ENCODE measurements at regions not wholly inside any gene's neighbourhood (a gene's known extent, or its start where the extent isn't known, plus 50 kb on each side); places are given as distances from the start of the nearest gene placed in this dataset.

GRCh38 chr18:53799134-53799533, 425.3 kb downstream of the MBD2 start:
- H3K4me2 ChIP-seq (replicated peaks; ENCODE audit: low read depth, low read length, poor library complexity, severe bottlenecking) = no peak overlapping the region
- no peak overlapping the region for H3K27ac ChIP-seq (ENCODE audit: low read length in 2 of 2)
- H3K4me1 ChIP-seq (ENCODE audit: control insufficient read depth in 2 of 2, insufficient read depth in 2 of 2, low read length in 2 of 2) = no peaks in the 10 kb centered on the region
- no peaks in the 10 kb centered on the region for H4K20me1 ChIP-seq (ENCODE audit: control insufficient read depth, insufficient read depth, low read length, poor library complexity, severe bottlenecking)
- peaks cover 0 to under 1% (median 0%) of the 10 kb centered on the region in 3 donors for H3K9me3 ChIP-seq (ENCODE audit: control extremely low read depth in 1 of 3, control insufficient read depth in 2 of 3, insufficient read depth in 1 of 3, low read length in 2 of 3)
- H3K4me3 Mint-ChIP-seq = no peak overlapping the region
- TF ChIP-seq, protein P1, sequence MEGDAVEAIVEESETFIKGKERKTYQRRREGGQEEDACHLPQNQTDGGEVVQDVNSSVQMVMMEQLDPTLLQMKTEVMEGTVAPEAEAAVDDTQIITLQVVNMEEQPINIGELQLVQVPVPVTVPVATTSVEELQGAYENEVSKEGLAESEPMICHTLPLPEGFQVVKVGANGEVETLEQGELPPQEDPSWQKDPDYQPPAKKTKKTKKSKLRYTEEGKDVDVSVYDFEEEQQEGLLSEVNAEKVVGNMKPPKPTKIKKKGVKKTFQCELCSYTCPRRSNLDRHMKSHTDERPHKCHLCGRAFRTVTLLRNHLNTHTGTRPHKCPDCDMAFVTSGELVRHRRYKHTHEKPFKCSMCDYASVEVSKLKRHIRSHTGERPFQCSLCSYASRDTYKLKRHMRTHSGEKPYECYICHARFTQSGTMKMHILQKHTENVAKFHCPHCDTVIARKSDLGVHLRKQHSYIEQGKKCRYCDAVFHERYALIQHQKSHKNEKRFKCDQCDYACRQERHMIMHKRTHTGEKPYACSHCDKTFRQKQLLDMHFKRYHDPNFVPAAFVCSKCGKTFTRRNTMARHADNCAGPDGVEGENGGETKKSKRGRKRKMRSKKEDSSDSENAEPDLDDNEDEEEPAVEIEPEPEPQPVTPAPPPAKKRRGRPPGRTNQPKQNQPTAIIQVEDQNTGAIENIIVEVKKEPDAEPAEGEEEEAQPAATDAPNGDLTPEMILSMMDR (IDR thresholded peaks at IDR 0.05) = no peak
- no peak for TF ChIP-seq EZH2 (IDR thresholded peaks at IDR 0.05; ENCODE audit: borderline replicate concordance, insufficient read depth, low read depth, low read length, poor library complexity, severe bottlenecking)
- peaks cover 4% of the 10 kb centered on the region for H3K9me3 Mint-ChIP-seq (ENCODE audit: insufficient read depth)
- H3K36me3 ChIP-seq (replicated peaks in 1 of 2; ENCODE audit: control extremely low read depth in 1 of 2, control insufficient read depth in 1 of 2, extremely low read depth in 1 of 2, insufficient read depth in 2 of 2, low read length in 1 of 2) = no peaks in the 10 kb centered on the region
- ATAC-seq (ENCODE audit: low read depth) = no peak
- H3K9ac ChIP-seq (ENCODE audit: low read length) = no peak overlapping the region
- H3K27me3 Mint-ChIP-seq = no peaks in the 10 kb centered on the region
- DNase-seq = no peak
- no peak overlapping the region for H2AFZ ChIP-seq (ENCODE audit: insufficient read depth, low read depth, low read length, poor library complexity, severe bottlenecking)
- H3K27ac Mint-ChIP-seq = no peak overlapping the region
- ChIA-PET CTCF (no interaction called here), POLR2A (no interaction called here)
- H3K4me3 ChIP-seq (ENCODE audit: control extremely low read depth in 1 of 5, extremely low read depth in 1 of 5, insufficient read depth in 1 of 5, low read depth in 2 of 5, low read length in 4 of 5) = no peak overlapping the region
- no peaks in the 10 kb centered on the region for H3K79me2 ChIP-seq (ENCODE audit: control insufficient read depth, insufficient read depth, low read length)
- H3K4me1 Mint-ChIP-seq = no peaks in the 10 kb centered on the region
- no peaks in the 10 kb centered on the region for H3K27me3 ChIP-seq (replicated peaks in 1 of 4; ENCODE audit: control extremely low read depth in 1 of 4, control insufficient read depth in 3 of 4, insufficient read depth in 4 of 4, low read length in 3 of 4)
- intact Hi-C loops (cut with micrococcal nuclease) = no loop called here

DNA sequence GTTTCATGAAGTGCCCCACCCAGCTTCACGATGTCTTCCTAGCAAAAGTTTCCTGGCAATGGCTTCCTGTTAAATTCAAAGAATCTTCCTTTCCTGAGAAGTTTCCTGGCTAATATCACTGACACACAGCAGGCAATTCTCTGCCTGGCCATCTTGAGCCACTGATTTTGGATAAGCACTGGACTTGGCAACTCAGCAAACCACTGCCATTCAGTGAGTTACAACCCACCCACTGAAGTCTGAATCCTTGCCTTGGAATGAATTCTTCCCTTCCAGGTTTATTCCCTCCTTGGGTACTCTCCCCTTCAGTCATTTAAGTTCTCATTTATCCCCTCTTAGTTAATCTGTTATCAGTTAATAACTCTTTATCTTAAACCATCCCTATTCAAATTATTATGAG, 426.0 kb downstream of the MBD2 start:
- ChIA-PET CTCF (no interaction called here), POLR2A (no interaction called here)
- H3K36me3 ChIP-seq (replicated peaks in 1 of 2; ENCODE audit: control extremely low read depth in 1 of 2, control insufficient read depth in 1 of 2, extremely low read depth in 1 of 2, insufficient read depth in 2 of 2, low read length in 1 of 2) = no peaks in the 10 kb centered on the region
- H4K20me1 ChIP-seq (ENCODE audit: control insufficient read depth, insufficient read depth, low read length, poor library complexity, severe bottlenecking) = no peaks in the 10 kb centered on the region
- 83% methylated on average over 1 of the region's 1 CpG for WGBS (ENCODE audit: insufficient coverage)
- H3K27me3 ChIP-seq (replicated peaks in 1 of 4; ENCODE audit: control extremely low read depth in 1 of 4, control insufficient read depth in 3 of 4, insufficient read depth in 4 of 4, low read length in 3 of 4) = no peaks in the 10 kb centered on the region
- H3K27me3 Mint-ChIP-seq = no peaks in the 10 kb centered on the region
- no peak for DNase-seq
- H3K4me1 ChIP-seq (ENCODE audit: control insufficient read depth in 2 of 2, insufficient read depth in 2 of 2, low read length in 2 of 2) = no peaks in the 10 kb centered on the region
- TF ChIP-seq, protein P1 (IDR thresholded peaks at IDR 0.05) = no peak
- TF ChIP-seq EZH2 (IDR thresholded peaks at IDR 0.05; ENCODE audit: borderline replicate concordance, insufficient read depth, low read depth, low read length, poor library complexity, severe bottlenecking) = no peak
- no peak overlapping the region for H2AFZ ChIP-seq (ENCODE audit: insufficient read depth, low read depth, low read length, poor library complexity, severe bottlenecking)
- H3K9me3 ChIP-seq (ENCODE audit: control extremely low read depth in 1 of 3, control insufficient read depth in 2 of 3, insufficient read depth in 1 of 3, low read length in 2 of 3) = no peaks in the 10 kb centered on the region
- no peak overlapping the region for H3K4me3 ChIP-seq (ENCODE audit: control extremely low read depth in 1 of 5, extremely low read depth in 1 of 5, insufficient read depth in 1 of 5, low read depth in 2 of 5, low read length in 4 of 5)
- H3K27ac Mint-ChIP-seq = no peak overlapping the region
- H3K27ac ChIP-seq (ENCODE audit: low read length in 2 of 2) = no peak overlapping the region
- H3K79me2 ChIP-seq (ENCODE audit: control insufficient read depth, insufficient read depth, low read length) = no peaks in the 10 kb centered on the region
- no peak overlapping the region for H3K9ac ChIP-seq (ENCODE audit: low read length)
- peaks cover 4% of the 10 kb centered on the region for H3K9me3 Mint-ChIP-seq (ENCODE audit: insufficient read depth)
- no peak overlapping the region for H3K4me3 Mint-ChIP-seq
- H3K4me2 ChIP-seq (replicated peaks; ENCODE audit: low read depth, low read length, poor library complexity, severe bottlenecking) = no peak overlapping the region
- ATAC-seq (ENCODE audit: low read depth) = no peak
- no peaks in the 10 kb centered on the region for H3K4me1 Mint-ChIP-seq
- intact Hi-C loops (cut with micrococcal nuclease) = no loop called here

All from B cell (primary cell).